ENCODE measurements at regions not wholly inside any gene's neighbourhood (a gene's known extent, or its start where the extent isn't known, plus 50 kb on each side); places are given as distances from the start of the nearest gene placed in this dataset.
A peak's percentile ranks its signal among the peaks of the same experiment; 100 is the strongest.
"Not testable (repeated sequence)": the region's sequence is repeated elsewhere in the genome, so short reads cannot be mapped to it uniquely, and the experiment has no call there.

GRCh38 chr1:148354913-148355308, 128.2 kb downstream of the PPIAL4G start:
- no peak for DNase-seq

GRCh38 chr1:148354284-148354912, 128.7 kb downstream of the PPIAL4G start:
- DNase-seq: no peak

- peak; percentile 74 for DNase-seq
These were observed 129.4 kb downstream of the PPIAL4G start for GRCh38 chr1:148353461-148354283.

GRCh38 chr1:148352470-148353053, 130.5 kb downstream of the PPIAL4G start:
- no peak for DNase-seq

GRCh38 chr1:148347781-148348180, 135.3 kb downstream of the PPIAL4G start:
- no peak for DNase-seq

GRCh38 chr1:148345659-148346151, 137.4 kb downstream of the PPIAL4G start:
- DNase-seq: peak; percentile 37

- DNase-seq: not testable (repeated sequence)
These were observed 138.5 kb downstream of the PPIAL4G start for GRCh38 chr1:148344651-148345050.

- DNase-seq: not testable (repeated sequence)
These were observed 141.4 kb downstream of the PPIAL4G start for GRCh38 chr1:148341729-148342128.

GRCh38 chr1:148336121-148336918, 146.8 kb downstream of the PPIAL4G start:
- not testable (repeated sequence) for DNase-seq

GRCh38 chr1:148334339-148335130, 148.6 kb downstream of the PPIAL4G start:
- peak; percentile 84 for DNase-seq

GRCh38 chr1:148333875-148334338, 149.2 kb downstream of the PPIAL4G start:
- no peak for DNase-seq

GRCh38 chr1:148328884-148329283, 154.2 kb downstream of the PPIAL4G start:
- no peak for DNase-seq

- DNase-seq: not testable (repeated sequence)
These were observed 158.1 kb downstream of the PPIAL4G start for GRCh38 chr1:148325031-148325430.

- DNase-seq: not testable (repeated sequence)
These were observed 158.6 kb downstream of the PPIAL4G start for GRCh38 chr1:148324465-148324864.

GRCh38 chr1:148320079-148320478, 163.0 kb downstream of the PPIAL4G start:
- DNase-seq: not testable (repeated sequence)

- no peak for DNase-seq
These were observed 164.2 kb downstream of the PPIAL4G start for GRCh38 chr1:148318904-148319242.

GRCh38 chr1:148318123-148318903, 164.8 kb downstream of the PPIAL4G start:
- DNase-seq: peak; percentile 46

GRCh38 chr1:148317288-148317985, 165.4 kb upstream of the NBPF11 start:
- DNase-seq: no peak

- peak; percentile 31 for DNase-seq
These were observed 163.2 kb upstream of the NBPF11 start for GRCh38 chr1:148315071-148315811.

- DNase-seq: no peak
These were observed 158.7 kb upstream of the NBPF11 start for GRCh38 chr1:148310807-148311206.
